ENCODE measurements at regions not wholly inside any gene's neighbourhood (a gene's known extent, or its start where the extent isn't known, plus 50 kb on each side); places are given as distances from the start of the nearest gene placed in this dataset.

- DNase-seq (ENCODE audit: low read depth) = no peak
- in situ Hi-C loops (cut with HindIII; ENCODE audit: low pct_unique_long_range_greater_than_20kb, low sequenced_read_pairs) = no loop called here
These were observed 137.1 kb upstream of the USP24 start for GRCh38 chr1:55352080-55352810.

- DNase-seq (ENCODE audit: low read depth) = no peak
- in situ Hi-C loops (cut with HindIII; ENCODE audit: low pct_unique_long_range_greater_than_20kb, low sequenced_read_pairs) = no loop called here
These were observed 133.2 kb upstream of the USP24 start for GRCh38 chr1:55348356-55348755.

DNA sequence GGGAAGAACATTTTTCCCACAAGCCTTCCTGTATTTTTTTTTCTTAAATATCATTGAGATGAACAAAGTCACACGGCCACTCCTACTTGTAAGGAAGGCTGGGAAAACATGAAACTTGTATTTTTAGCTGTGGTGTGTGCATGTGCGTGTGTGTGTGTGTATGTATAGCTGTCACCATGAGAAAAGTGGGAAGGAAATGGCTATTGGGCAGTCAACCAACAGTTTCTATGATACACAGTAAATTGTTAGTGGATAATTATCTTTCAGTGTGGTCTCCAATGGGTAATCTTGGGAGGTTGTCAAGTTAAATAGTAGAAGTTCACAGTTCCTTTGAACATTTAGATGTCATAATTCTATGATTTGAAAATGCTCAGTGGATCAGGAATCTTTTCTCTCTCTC lies 132.7 kb upstream of the USP24 start:
- in situ Hi-C loops (cut with HindIII; ENCODE audit: low pct_unique_long_range_greater_than_20kb, low sequenced_read_pairs) = no loop called here
- DNase-seq (ENCODE audit: low read depth) = no peak

DNA sequence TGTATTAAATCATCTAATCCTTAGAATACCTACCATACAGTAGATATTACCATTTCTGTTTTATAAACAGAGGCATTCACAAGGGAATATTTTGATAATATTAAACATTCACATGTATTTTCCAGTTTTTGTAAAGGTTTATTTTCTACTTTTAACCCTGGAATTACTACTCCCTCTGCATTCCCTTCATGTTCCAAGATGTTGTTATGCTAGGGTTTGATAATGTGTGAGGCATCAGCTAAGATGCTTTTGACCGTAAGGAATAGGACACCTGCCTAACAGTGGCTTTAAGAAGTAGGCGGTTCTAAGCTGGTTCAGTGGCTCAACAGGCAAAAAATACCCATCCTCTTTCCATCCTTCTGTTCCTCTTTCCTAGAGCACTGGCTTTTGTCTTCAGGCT lies 131.9 kb upstream of the USP24 start:
- no peak for DNase-seq (ENCODE audit: low read depth)
- in situ Hi-C loops (cut with HindIII; ENCODE audit: low pct_unique_long_range_greater_than_20kb, low sequenced_read_pairs) = no loop called here

GRCh38 chr1:55346586-55346985 lies 131.4 kb upstream of the USP24 start:
- DNase-seq (ENCODE audit: low read depth) = no peak
- in situ Hi-C loops (cut with HindIII; ENCODE audit: low pct_unique_long_range_greater_than_20kb, low sequenced_read_pairs) = no loop called here

DNA sequence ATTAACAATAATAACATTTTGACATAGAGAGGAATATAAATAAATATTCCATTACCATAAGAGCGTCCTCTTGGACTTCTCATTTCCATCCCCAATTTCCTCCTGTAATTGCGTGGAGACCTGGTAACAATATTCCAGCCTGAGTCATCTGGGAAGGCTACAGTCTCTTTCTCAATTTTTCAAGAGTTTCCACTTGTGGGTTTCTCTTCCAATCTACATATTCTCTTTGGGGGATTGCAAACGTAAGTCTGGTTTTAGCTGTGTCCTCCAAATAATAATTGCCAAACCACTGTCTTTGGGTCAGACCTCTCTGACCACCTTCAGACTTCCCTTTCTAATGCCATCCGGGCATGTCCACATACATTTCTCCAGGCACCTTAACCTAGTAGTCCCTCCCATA lies 124.5 kb upstream of the USP24 start:
- in situ Hi-C loops (cut with HindIII; ENCODE audit: low pct_unique_long_range_greater_than_20kb, low sequenced_read_pairs) = no loop called here
- DNase-seq (ENCODE audit: low read depth) = no peak

DNA sequence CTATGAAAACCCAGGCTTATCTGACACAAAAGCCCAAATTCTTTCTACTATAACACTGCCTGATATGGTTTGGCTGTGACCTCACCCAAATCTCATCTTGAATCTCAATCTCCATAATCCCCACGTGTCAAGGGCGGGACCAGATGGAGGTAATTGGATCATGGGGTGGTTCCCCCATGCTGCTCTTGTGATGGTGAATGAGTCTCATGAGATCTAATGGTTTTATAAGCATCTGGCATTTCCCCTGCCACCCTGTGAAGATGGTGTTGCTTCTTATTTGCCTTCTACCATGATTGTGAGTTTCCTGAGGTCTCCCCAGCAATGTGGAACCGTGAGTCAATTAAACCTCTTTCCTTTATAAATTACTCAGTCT lies 123.3 kb upstream of the USP24 start:
- DNase-seq (ENCODE audit: low read depth) = no peak
- in situ Hi-C loops (cut with HindIII; ENCODE audit: low pct_unique_long_range_greater_than_20kb, low sequenced_read_pairs) = no loop called here

DNA sequence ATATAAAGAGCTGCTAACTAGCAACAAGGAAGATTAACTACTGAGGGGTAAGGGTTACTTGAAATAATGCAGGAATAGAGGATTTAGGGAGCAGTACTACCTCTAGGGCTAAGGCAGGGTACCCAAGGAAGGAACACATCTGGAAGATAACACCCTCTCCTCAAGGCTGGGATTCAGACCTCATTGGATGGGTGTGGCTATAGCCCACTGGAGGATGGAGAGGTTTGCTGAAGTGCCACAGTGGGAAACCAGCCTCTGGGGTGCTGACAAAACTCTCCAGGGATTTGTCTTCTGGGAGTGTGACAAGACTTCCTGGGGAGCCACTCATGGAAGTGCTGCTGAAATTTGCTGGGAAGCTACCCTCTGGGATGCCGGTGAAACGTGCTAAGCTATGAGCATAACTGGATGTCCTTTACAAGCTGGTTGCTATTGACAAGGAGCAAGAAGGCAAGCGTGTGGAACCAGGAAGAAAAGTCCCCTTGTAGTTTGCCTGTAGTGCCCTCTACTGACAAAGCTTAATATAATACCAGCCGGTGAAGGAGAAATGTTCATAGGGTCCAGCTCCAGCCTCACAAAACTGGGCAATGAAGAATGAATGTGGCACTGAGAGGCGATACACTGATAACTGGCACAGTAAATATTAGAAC lies 122.8 kb upstream of the USP24 start:
- in situ Hi-C loops (cut with HindIII; ENCODE audit: low pct_unique_long_range_greater_than_20kb, low sequenced_read_pairs) = no loop called here
- peak; percentile 62 for DNase-seq (ENCODE audit: low read depth)

DNA sequence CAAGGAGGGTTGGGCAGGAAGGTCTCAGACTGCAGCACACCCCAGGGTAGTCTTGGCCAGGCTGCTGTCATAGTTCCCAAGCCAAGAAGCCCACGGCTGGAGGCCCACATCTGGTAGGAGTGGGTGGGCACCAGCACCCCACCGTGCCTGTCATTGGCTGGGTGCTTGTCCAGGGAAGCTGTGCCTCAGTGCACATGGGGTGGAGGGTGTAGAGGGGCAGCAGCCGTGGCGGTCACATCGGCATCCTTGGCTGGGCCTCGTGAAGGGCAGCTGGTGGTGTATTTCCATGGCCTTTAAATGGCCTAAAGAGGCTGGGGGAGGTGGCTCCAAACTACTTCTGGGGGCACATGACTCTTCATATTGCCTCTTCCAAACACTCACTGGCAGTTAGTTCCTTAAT lies 119.6 kb upstream of the USP24 start:
- in situ Hi-C loops (cut with HindIII; ENCODE audit: low pct_unique_long_range_greater_than_20kb, low sequenced_read_pairs) = no loop called here
- DNase-seq (ENCODE audit: low read depth) = no peak

GRCh38 chr1:55334160-55334559 lies 119.0 kb upstream of the USP24 start:
- in situ Hi-C loops (cut with HindIII; ENCODE audit: low pct_unique_long_range_greater_than_20kb, low sequenced_read_pairs) = no loop called here
- DNase-seq (ENCODE audit: low read depth) = no peak

- no peak for DNase-seq (ENCODE audit: low read depth)
- in situ Hi-C loops (cut with HindIII; ENCODE audit: low pct_unique_long_range_greater_than_20kb, low sequenced_read_pairs) = no loop called here
These were observed 118.3 kb upstream of the USP24 start for GRCh38 chr1:55333461-55333860.

GRCh38 chr1:55331351-55331750 lies 116.2 kb upstream of the USP24 start:
- DNase-seq (ENCODE audit: low read depth) = no peak
- in situ Hi-C loops (cut with HindIII; ENCODE audit: low pct_unique_long_range_greater_than_20kb, low sequenced_read_pairs) = no loop called here

GRCh38 chr1:55329808-55330432 lies 114.8 kb upstream of the USP24 start:
- DNase-seq (ENCODE audit: low read depth) = no peak
- in situ Hi-C loops (cut with HindIII; ENCODE audit: low pct_unique_long_range_greater_than_20kb, low sequenced_read_pairs) = no loop called here

GRCh38 chr1:55329091-55329490 lies 113.9 kb upstream of the USP24 start:
- no peak for DNase-seq (ENCODE audit: low read depth)
- in situ Hi-C loops (cut with HindIII; ENCODE audit: low pct_unique_long_range_greater_than_20kb, low sequenced_read_pairs) = no loop called here

- in situ Hi-C loops (cut with HindIII; ENCODE audit: low pct_unique_long_range_greater_than_20kb, low sequenced_read_pairs) = no loop called here
- no peak for DNase-seq (ENCODE audit: low read depth)
These were observed 111.5 kb upstream of the USP24 start for GRCh38 chr1:55326496-55327243.

DNA sequence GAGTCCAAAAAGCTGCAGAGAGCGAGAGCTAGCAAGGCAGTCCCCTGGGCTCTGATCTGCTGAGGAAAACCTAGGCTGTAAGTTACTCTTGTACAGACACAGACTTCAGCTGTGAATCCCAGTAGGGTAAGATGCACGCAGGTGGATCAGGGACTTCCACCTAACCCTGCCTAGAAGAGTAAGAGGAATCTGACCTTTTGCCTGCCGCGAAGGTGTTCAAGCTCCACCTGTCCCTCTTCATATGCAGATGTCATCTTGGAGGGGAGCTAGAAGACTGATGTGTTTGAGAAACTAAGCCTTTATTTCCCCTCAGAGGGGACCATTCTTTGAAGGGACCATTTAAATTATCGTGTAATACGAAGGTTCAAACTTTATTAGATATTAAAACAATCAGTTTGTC lies 108.6 kb upstream of the USP24 start:
- DNase-seq (ENCODE audit: low read depth) = no peak
- in situ Hi-C loops (cut with HindIII; ENCODE audit: low pct_unique_long_range_greater_than_20kb, low sequenced_read_pairs) = no loop called here

DNA sequence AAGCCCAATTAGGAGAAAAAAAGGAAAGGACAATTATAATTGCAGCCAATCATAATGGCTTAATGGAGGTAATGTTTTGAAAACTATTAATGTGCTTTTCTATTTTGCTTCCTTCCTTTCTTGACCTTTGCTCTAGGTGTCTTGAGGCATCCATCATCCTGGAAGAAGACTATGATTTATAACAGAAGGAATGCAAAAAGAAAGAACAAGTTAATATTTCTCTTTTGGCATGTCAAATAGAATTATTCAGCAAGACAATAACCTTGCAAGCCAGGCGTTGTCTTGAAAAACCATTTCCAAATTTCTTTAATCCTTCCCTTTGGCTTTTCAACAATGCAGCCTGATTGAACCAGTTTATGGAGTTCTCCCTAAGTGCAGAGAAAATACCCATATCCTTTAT lies 107.7 kb upstream of the USP24 start:
- peak; percentile 35 for DNase-seq (ENCODE audit: low read depth)
- in situ Hi-C loops (cut with HindIII; ENCODE audit: low pct_unique_long_range_greater_than_20kb, low sequenced_read_pairs) = no loop called here

DNA sequence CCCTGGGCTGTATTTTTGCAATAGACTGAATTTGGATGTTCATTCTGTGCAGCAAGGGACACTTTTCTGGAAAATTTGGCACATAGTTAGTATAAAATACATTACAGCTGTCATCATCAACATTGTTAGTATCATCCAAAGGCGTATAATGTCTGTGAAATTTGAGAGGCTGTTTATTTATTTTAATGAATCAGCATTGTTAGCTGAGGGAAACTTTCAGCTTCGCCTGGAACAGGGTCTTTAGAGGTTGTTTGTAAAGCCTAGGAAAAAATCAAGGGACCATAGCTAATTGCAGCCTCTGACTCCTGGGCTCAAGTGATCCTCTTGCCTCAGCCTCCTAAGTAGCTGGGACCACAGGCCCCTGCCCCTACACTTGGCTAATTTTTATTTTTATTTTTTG lies 106.8 kb upstream of the USP24 start:
- peak; percentile 55 for DNase-seq (ENCODE audit: low read depth)
- in situ Hi-C loops (cut with HindIII; ENCODE audit: low pct_unique_long_range_greater_than_20kb, low sequenced_read_pairs) = no loop called here

DNA sequence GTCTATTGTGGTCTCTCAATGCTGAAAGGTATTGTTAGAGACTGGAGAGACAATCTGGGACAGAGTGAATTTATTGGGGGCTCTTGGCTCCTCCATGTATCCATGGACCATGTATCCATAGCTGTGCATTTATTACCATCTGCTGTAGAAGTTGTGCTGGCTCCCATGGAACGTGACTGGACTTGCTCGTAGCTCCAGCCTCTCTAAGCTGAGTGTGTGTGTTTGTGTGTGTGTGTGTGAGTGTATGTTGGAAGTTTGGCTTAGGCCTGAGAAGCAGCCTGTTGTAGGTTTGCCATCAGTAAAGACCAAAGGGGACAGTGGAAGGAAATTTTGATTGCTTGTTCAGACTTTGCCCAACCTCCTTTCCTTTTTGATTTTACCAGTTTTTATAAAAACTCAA lies 105.7 kb upstream of the USP24 start:
- in situ Hi-C loops (cut with HindIII; ENCODE audit: low pct_unique_long_range_greater_than_20kb, low sequenced_read_pairs) = no loop called here
- no peak for DNase-seq (ENCODE audit: low read depth)
